H1 (cell line): ENCODE measurements at regions not wholly inside any gene's neighbourhood (a gene's known extent, or its start where the extent isn't known, plus 50 kb on each side); places are given as distances from the start of the nearest gene placed in this dataset.
A peak's percentile ranks its signal among the peaks of the same experiment; 100 is the strongest.

Experiments used
- CTCF ChIA-PET: fragments of 300-600 bp; sonication (Branson Sonifier 250); formaldehyde crosslinking; loops from one replicate; lab custom pipeline; 2021; ENCODE audit not compliant: partially characterized antibody; lab: Charles Lee
- POLR2A ChIA-PET: fragments of 300-600 bp; sonication (Branson Sonifier 250); formaldehyde crosslinking; loops from one replicate; lab custom pipeline; 2021; ENCODE audit warnings: inconsistent platforms; ENCODE audit not compliant: partially characterized antibody; lab: Charles Lee
- DNase-seq, 2 experiments: peaks; one replicate each; pipeline versions ENCODE4 v3.0.0 to v3.0.0-alpha.2; 2010 to 2022; ENCODE audit warnings: low spot score in 2 of 2, low read depth in 1 of 2, mixed read lengths in 1 of 2
- FAIRE-seq: peaks from 2 replicates; lab custom pipeline; 2011; peaks lifted over from hg19 to GRCh38; lab: Jason Lieb, UNC
- H2AFZ ChIP-seq: 2 replicates; pipeline ENCODE4 v1.8.1; 2012; ENCODE audit warnings: low read length, inconsistent platforms
- H2AK5ac ChIP-seq: 2 replicates; pipeline ENCODE4 v1.6.1; 2013; ENCODE audit warnings: low read depth, low read length
- H2BK120ac ChIP-seq: replicated peaks from 2 replicates; pipeline ENCODE3; 2013; ENCODE audit warnings: low read depth, low read length, inconsistent platforms
- H2BK12ac ChIP-seq: 2 replicates; pipeline ENCODE4 v1.6.1; 2013; ENCODE audit warnings: low read depth, low read length
- H2BK15ac ChIP-seq: 2 replicates; pipeline ENCODE4 v1.6.1; 2013; ENCODE audit warnings: low read length
- H2BK20ac ChIP-seq: 2 replicates; pipeline ENCODE4 v1.6.1; 2013; ENCODE audit warnings: low read length
- H2BK5ac ChIP-seq: 2 replicates; pipeline ENCODE4 v1.6.1; 2013; ENCODE audit warnings: low read depth, low read length
- H3K14ac ChIP-seq: 2 replicates; pipeline ENCODE4 v1.6.1; 2013; ENCODE audit warnings: inconsistent platforms; ENCODE audit not compliant: insufficient read length
- H3K18ac ChIP-seq: 2 replicates; pipeline ENCODE4 v1.6.1; 2013; ENCODE audit warnings: low read length; ENCODE audit errors: extremely low read depth
- H3K23ac ChIP-seq: 2 replicates; pipeline ENCODE4 v1.6.1; 2013; ENCODE audit warnings: inconsistent platforms; ENCODE audit not compliant: insufficient read length
- H3K23me2 ChIP-seq: 2 replicates; pipeline ENCODE4 v1.6.1; 2013; ENCODE audit warnings: low read depth, low read length
- H3K27ac ChIP-seq: 2 replicates; pipeline ENCODE4 v1.6.1; 2011; ENCODE audit warnings: low read depth, low read length, inconsistent platforms
- H3K27me3 ChIP-seq, 4 experiments: replicated peaks in 1 of 4; 1 replicate in 1 of 4; 2 replicates in 3 of 4; pipeline versions ENCODE4 v1.6.1 to v1.8.1; 2011 to 2013; ENCODE audit warnings: low read length in 3 of 4, mild to moderate bottlenecking in 3 of 4, inconsistent platforms in 2 of 4, mixed read lengths in 2 of 4, moderate library complexity in 1 of 4; ENCODE audit not compliant: control insufficient read depth in 3 of 4, insufficient read depth in 3 of 4; ENCODE audit errors: extremely low read depth in 1 of 4
- H3K36me3 ChIP-seq, 4 experiments: 2 replicates each; pipeline versions ENCODE4 v1.6.1 to v1.8.1; 2011 to 2013; ENCODE audit warnings: mild to moderate bottlenecking in 4 of 4, low read length in 3 of 4, moderate library complexity in 2 of 4, control low read depth in 1 of 4, inconsistent platforms in 1 of 4; ENCODE audit not compliant: insufficient read depth in 4 of 4, control insufficient read depth in 2 of 4
- H3K4ac ChIP-seq: replicated peaks from 2 replicates; pipeline ENCODE3; 2013; ENCODE audit warnings: low read length, low read depth, mixed read lengths, inconsistent platforms; ENCODE audit not compliant: insufficient read length
- H3K4me1 ChIP-seq, 4 experiments: replicated peaks in 1 of 4; 1 replicate in 1 of 4; 2 replicates in 3 of 4; pipeline versions ENCODE4 v1.6.1 to v1.8.1; 2011 to 2013; ENCODE audit warnings: low read length in 3 of 4, inconsistent platforms in 2 of 4, mixed read lengths in 1 of 4; ENCODE audit not compliant: insufficient read depth in 4 of 4, control insufficient read depth in 3 of 4
- H3K4me2 ChIP-seq, 2 experiments: 2 replicates each; pipeline versions ENCODE4 v1.6.1 to v1.8.1; 2011 to 2013; ENCODE audit warnings: low read depth in 2 of 2, low read length in 2 of 2, control low read depth in 1 of 2, inconsistent platforms in 1 of 2, mild to moderate bottlenecking in 1 of 2; ENCODE audit not compliant: insufficient read depth in 1 of 2
- H3K4me3 ChIP-seq, 4 experiments: fragments of 200-600, 300-600 bp in 1 of 4; sonication (generic), shearing (Covaris generic), sonication (Bioruptor Twin) in 1 of 4; 2 replicates each; pipeline versions ENCODE4 v1.5.1 to v1.8.1; 2011 to 2016; ENCODE audit warnings: low read length in 4 of 4, low read depth in 3 of 4, control low read depth in 2 of 4, inconsistent platforms in 2 of 4, mild to moderate bottlenecking in 2 of 4, mixed read lengths in 1 of 4, moderate library complexity in 1 of 4; ENCODE audit not compliant: insufficient read depth in 2 of 4; ENCODE audit errors: extremely low read depth in 1 of 4
- H3K56ac ChIP-seq: replicated peaks from 2 replicates; pipeline ENCODE3; 2013; ENCODE audit warnings: low read depth, mild to moderate bottlenecking, mixed read lengths, low read length, inconsistent platforms; ENCODE audit not compliant: insufficient read length
- H3K79me1 ChIP-seq: 2 replicates; pipeline ENCODE4 v1.6.1; 2013; ENCODE audit warnings: low read depth, low read length, control low read depth
- H3K79me2 ChIP-seq, 2 experiments: 2 replicates each; pipeline versions ENCODE4 v1.6.1 to v1.8.1; 2012 to 2013; ENCODE audit warnings: low read length in 2 of 2, mild to moderate bottlenecking in 2 of 2, inconsistent platforms in 1 of 2; ENCODE audit not compliant: insufficient read depth in 2 of 2, control insufficient read depth in 1 of 2
- H3K9ac ChIP-seq, 4 experiments: replicated peaks in 1 of 4; 1 replicate in 1 of 4; 2 replicates in 3 of 4; pipeline versions ENCODE4 v1.6.1 to v1.8.1; 2011 to 2013; ENCODE audit warnings: low read depth in 3 of 4, low read length in 3 of 4, control low read depth in 2 of 4, mild to moderate bottlenecking in 2 of 4, moderate library complexity in 2 of 4, inconsistent platforms in 1 of 4; ENCODE audit errors: extremely low read depth in 1 of 4
- H3K9me3 ChIP-seq, 2 experiments: 2 replicates each; pipeline versions ENCODE4 v1.6.1 to v1.8.1; 2012 to 2013; ENCODE audit warnings: mild to moderate bottlenecking in 2 of 2, moderate library complexity in 2 of 2, control low read depth in 1 of 2, inconsistent platforms in 1 of 2, low read depth in 1 of 2, low read length in 1 of 2, mixed read lengths in 1 of 2; ENCODE audit not compliant: insufficient read depth in 2 of 2
- H4K20me1 ChIP-seq, 2 experiments: replicated peaks in 1 of 2; 2 replicates each; pipeline versions ENCODE3 to v1.8.1; 2011 to 2013; ENCODE audit warnings: inconsistent platforms in 2 of 2, low read length in 2 of 2, mild to moderate bottlenecking in 1 of 2; ENCODE audit not compliant: insufficient read depth in 2 of 2, control insufficient read depth in 1 of 2
- H4K5ac ChIP-seq: 2 replicates; pipeline ENCODE4 v1.6.1; 2013; ENCODE audit warnings: low read length, low read depth, mixed read lengths, inconsistent platforms; ENCODE audit not compliant: insufficient read length
- H4K8ac ChIP-seq: 2 replicates; pipeline ENCODE4 v1.8.0; 2013; ENCODE audit warnings: mild to moderate bottlenecking, moderate library complexity, low read length, inconsistent platforms; ENCODE audit not compliant: insufficient read depth; ENCODE audit errors: extremely low read depth
- H4K91ac ChIP-seq: replicated peaks from 2 replicates; pipeline ENCODE3; 2013; ENCODE audit warnings: low read length, mixed read lengths, inconsistent platforms; ENCODE audit not compliant: insufficient read length
- BRCA1 ChIP-seq: IDR thresholded peaks from 2 replicates; pipeline ENCODE4 v1.6.1; 2012; ENCODE audit warnings: low read depth, low read length, improper control_type of control experiment
- CHD1 ChIP-seq: IDR thresholded peaks from 2 replicates; pipeline ENCODE4 v1.6.1; 2012; ENCODE audit warnings: low read depth, low read length, improper control_type of control experiment
- E2F6 ChIP-seq: IDR thresholded peaks from 2 replicates; pipeline ENCODE4 v1.6.1; 2012; ENCODE audit warnings: inconsistent platforms
- EGR1 ChIP-seq: IDR thresholded peaks from 2 replicates; pipeline ENCODE4 v1.6.1; 2011; ENCODE audit warnings: low read depth, low read length, borderline replicate concordance
- FOSL1 ChIP-seq: IDR thresholded peaks from 2 replicates; pipeline ENCODE4 v1.6.1; 2011; ENCODE audit warnings: mild to moderate bottlenecking, low read depth, low read length, moderate library complexity; ENCODE audit not compliant: insufficient read depth
- JUN ChIP-seq: IDR thresholded peaks from 2 replicates; pipeline ENCODE4 v1.6.1; 2011; ENCODE audit warnings: low read depth, mild to moderate bottlenecking, improper control_type of control experiment, low read length
- NANOG ChIP-seq: IDR thresholded peaks from 2 replicates; pipeline ENCODE4 v1.6.1; 2011; ENCODE audit warnings: low read length, low read depth, mild to moderate bottlenecking, inconsistent platforms; ENCODE audit not compliant: insufficient read depth, poor library complexity, severe bottlenecking
- RBBP5 ChIP-seq: IDR thresholded peaks from 2 replicates; pipeline ENCODE4 v1.7.1; 2012; ENCODE audit warnings: low read depth, mild to moderate bottlenecking, inconsistent platforms, low read length, moderate library complexity, borderline replicate concordance
- SIRT6 ChIP-seq: IDR thresholded peaks from one replicate; pipeline ENCODE4 v1.7.1; 2012; ENCODE audit warnings: low read length, inconsistent platforms
- TCF12 ChIP-seq: IDR thresholded peaks from 2 replicates; pipeline ENCODE4 v1.6.1; 2011; ENCODE audit warnings: low read depth, mild to moderate bottlenecking, low read length
- TEAD4 ChIP-seq: IDR thresholded peaks from 2 replicates; pipeline ENCODE4 v1.6.1; 2012; ENCODE audit warnings: low read depth, low read length, inconsistent platforms, mixed read lengths
- USF2 ChIP-seq: IDR thresholded peaks from 2 replicates; pipeline ENCODE4 v1.6.1; 2011; ENCODE audit warnings: low read length, improper control_type of control experiment
- WGBS, 2 experiments: shearing (Covaris generic) in 1 of 2; methylation state at CpG; one replicate each; pipeline versions ENCODE4 v1.1.6 to v1.1.7; 2013 to 2015; ENCODE audit warnings: low lambda C conversion rate in 2 of 2, mixed read lengths in 2 of 2, inconsistent platforms in 1 of 2, low coverage in 1 of 2, missing lambda C conversion rate in 1 of 2; ENCODE audit not compliant: insufficient replicate concordance in 2 of 2, insufficient coverage in 1 of 2, insufficient read length in 1 of 2; ENCODE audit errors: extremely low coverage in 1 of 2, missing lambda C conversion rate in 1 of 2; 5-methylcytosine and 5-hydroxymethylcytosine counted together

GRCh38 chr1:90104941-90105538 lies 110.1 kb downstream of the ZNF326 start:
- Histone ChIP-seq H3K4me2 (no peak overlapping the region; a peak in 1 of 4 replicates), H3K18ac (no peak overlapping the region), H4K5ac (no peak overlapping the region), H3K4me3 (no peak overlapping the region), H4K20me1 (no peaks in the 10 kb centered on the region), H2AFZ (peak overlapping the region; percentile 74; the same call in 1 of the 2 replicates), H3K9me3 (no peaks in the 10 kb centered on the region), H3K27me3 (no peaks in the 10 kb centered on the region), H3K14ac (no peak overlapping the region), H3K27ac (no peak overlapping the region), H3K56ac (no peak overlapping the region), H2BK120ac (no peak overlapping the region), H3K23ac (no peak overlapping the region), H4K91ac (no peak overlapping the region), H3K4me1 (no peaks in the 10 kb centered on the region; a peak in 1 of 7 replicates), H3K79me2 (no peaks in the 10 kb centered on the region), H3K9ac (no peak overlapping the region), H2AK5ac (no peak overlapping the region), H2BK12ac (no peak overlapping the region), H3K23me2 (no peaks in the 10 kb centered on the region), H3K79me1 (no peaks in the 10 kb centered on the region), H2BK20ac (no peak overlapping the region), H2BK15ac (no peak overlapping the region), H4K8ac (no peak overlapping the region), H3K36me3 (no peaks in the 10 kb centered on the region), H2BK5ac (no peak overlapping the region), H3K4ac (no peak overlapping the region)
- peak; percentile 7 for FAIRE-seq
- CTCF ChIA-PET = interaction anchor here (0.6 to 5.9 kb wide), 9 partner anchors 9 to 512 kb away, joined by 3 to 29 read pairs (median 4); no protein-coding TSS in a partner anchor
- DNase-seq = no peak
- POLR2A ChIA-PET = interaction anchor here (0.6 kb wide), 1 partner anchor 836 kb away, joined by 3 read pairs; no protein-coding TSS in a partner anchor
- 84% methylated on average over 15 of the region's 15 CpGs; no CpG with 5 or more reads in 1 of the 2 experiments for WGBS, 2 experiments
- no peak for TF ChIP-seq TCF12
- TF ChIP-seq EGR1 = no peak
- no peak for TF ChIP-seq NANOG
- TF ChIP-seq JUN = no peak
- TF ChIP-seq CHD1 = no peak
- no peak for TF ChIP-seq BRCA1
- TF ChIP-seq TEAD4 = no peak
- TF ChIP-seq FOSL1 = no peak
- TF ChIP-seq USF2 = no peak
- TF ChIP-seq E2F6 = no peak
- no peak for TF ChIP-seq RBBP5
- TF ChIP-seq SIRT6 = no peak
